BJ (cell line): ENCODE measurements at regions not wholly inside any gene's neighbourhood (a gene's known extent, or its start where the extent isn't known, plus 50 kb on each side); places are given as distances from the start of the nearest gene placed in this dataset.

Source experiments
- CTCF ChIA-PET: fragments of 350-600 bp; formaldehyde crosslinking; extraction: SDS; loops from one replicate; lab custom pipeline; 2021; ENCODE audit warnings: antibody characterized with exemption, inconsistent platforms; lab: Yijun Ruan, JAX
- POLR2A ChIA-PET: fragments of 300-600 bp; sonication (Branson Sonifier 250); formaldehyde crosslinking; extraction: SDS; loops from one replicate; lab custom pipeline; 2021; ENCODE audit warnings: antibody characterized with exemption; lab: Charles Lee
- DNase-seq: peaks from one replicate; pipeline ENCODE4 v3.0.0-alpha.2; 2011; ENCODE audit warnings: low read depth
- H3K27me3 ChIP-seq: 2 replicates; pipeline ENCODE4 v1.6.0; 2011; ENCODE audit warnings: low read length; ENCODE audit not compliant: control insufficient read depth, insufficient read depth
- H3K36me3 ChIP-seq: 2 replicates; pipeline ENCODE4 v1.5.1; 2011; ENCODE audit warnings: low read length; ENCODE audit not compliant: control insufficient read depth, insufficient read depth
- H3K4me3 ChIP-seq: 2 replicates; pipeline ENCODE4 v1.5.1; 2011; ENCODE audit warnings: low read depth, mild to moderate bottlenecking, control low read depth, low read length
- TF ChIP-seq, protein P1 (sequence below): IDR thresholded peaks from 2 replicates; pipeline ENCODE4 v1.5.1; 2011; ENCODE audit warnings: low read depth, mild to moderate bottlenecking, control low read depth, inconsistent platforms, low read length, moderate library complexity; ENCODE audit not compliant: insufficient read depth

DNA sequence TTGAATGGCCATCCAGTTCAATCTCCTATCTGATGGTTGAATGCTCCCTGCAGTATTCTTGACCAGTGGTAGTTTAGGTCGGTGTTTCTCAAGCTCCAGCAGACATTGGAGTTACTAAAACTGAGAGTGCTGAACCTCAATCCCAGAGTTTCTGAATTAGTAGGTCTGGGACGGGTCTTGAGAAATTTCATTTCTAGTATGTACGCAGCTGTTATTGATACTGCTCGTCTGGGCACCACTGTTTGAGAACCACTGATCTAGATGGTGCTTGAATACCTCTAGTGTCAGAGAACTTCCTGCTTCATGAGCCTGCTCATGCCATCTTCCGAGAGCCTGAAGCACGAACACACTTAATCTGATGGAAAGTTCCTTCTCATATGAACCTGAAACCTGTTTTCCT lies 99.4 kb upstream of the CREB5 start:
- no peak for DNase-seq
- CTCF ChIA-PET = no interaction called here

DNA sequence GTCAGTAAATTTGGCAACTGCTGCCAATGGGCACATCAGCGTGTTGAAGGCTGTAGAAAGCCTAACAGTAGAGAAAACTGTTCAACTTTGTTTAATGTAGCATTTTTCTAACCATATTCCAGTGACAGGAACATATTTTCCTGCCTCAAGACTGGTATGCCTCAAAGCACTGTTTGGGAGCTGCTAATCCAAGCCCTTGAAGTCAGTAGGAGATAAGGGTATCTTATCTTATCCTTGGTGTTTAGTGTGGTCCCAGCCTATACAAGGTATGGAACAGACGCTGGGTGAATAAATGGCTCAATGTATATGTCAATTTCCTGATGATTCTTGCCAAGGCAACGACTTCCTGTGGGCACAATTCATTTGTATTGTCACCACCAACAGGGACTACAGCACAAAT lies 97.5 kb upstream of the CREB5 start:
- no peaks in the 10 kb centered on the region for H3K36me3 ChIP-seq
- TF ChIP-seq, protein P1, sequence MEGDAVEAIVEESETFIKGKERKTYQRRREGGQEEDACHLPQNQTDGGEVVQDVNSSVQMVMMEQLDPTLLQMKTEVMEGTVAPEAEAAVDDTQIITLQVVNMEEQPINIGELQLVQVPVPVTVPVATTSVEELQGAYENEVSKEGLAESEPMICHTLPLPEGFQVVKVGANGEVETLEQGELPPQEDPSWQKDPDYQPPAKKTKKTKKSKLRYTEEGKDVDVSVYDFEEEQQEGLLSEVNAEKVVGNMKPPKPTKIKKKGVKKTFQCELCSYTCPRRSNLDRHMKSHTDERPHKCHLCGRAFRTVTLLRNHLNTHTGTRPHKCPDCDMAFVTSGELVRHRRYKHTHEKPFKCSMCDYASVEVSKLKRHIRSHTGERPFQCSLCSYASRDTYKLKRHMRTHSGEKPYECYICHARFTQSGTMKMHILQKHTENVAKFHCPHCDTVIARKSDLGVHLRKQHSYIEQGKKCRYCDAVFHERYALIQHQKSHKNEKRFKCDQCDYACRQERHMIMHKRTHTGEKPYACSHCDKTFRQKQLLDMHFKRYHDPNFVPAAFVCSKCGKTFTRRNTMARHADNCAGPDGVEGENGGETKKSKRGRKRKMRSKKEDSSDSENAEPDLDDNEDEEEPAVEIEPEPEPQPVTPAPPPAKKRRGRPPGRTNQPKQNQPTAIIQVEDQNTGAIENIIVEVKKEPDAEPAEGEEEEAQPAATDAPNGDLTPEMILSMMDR = no peak
- no peak overlapping the region for H3K4me3 ChIP-seq
- ChIA-PET CTCF (no interaction called here), POLR2A (no interaction called here)
- no peak for DNase-seq
- peaks cover 17% of the 10 kb centered on the region for H3K27me3 ChIP-seq

More for the DNA sequence above, 99.4 kb upstream of the CREB5 start:
- H3K36me3 ChIP-seq = no peaks in the 10 kb centered on the region
- POLR2A ChIA-PET = no interaction called here
- TF ChIP-seq, protein P1 = no peak
- peaks cover 17% of the 10 kb centered on the region for H3K27me3 ChIP-seq
- no peak overlapping the region for H3K4me3 ChIP-seq

- no peak overlapping the region for H3K4me3 ChIP-seq
Observed at GRCh38 chr7:28315565-28316410, 96.5 kb upstream of the CREB5 start.

DNA sequence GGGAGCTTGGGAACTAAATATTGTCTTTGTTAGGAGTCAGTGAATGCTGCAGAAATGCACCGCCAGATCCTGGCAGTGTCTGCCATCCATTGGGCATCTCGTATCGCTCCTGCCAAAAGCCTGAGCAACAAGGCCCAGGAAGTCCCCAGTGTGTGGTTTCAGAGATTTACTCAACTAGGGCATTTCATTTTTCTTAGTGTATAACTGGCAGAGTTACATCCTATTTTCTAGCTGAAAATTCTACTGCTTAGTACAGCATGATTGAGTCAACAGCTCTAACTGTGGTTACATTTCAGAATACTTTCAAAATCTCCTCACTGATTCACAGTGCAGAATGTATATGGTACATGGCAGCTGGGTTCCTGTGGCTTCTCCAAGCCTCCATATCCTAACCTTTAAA lies 95.8 kb upstream of the CREB5 start:
- TF ChIP-seq, protein P1 = no peak
- Histone ChIP-seq H3K4me3 (no peak overlapping the region), H3K36me3 (no peaks in the 10 kb centered on the region), H3K27me3 (peaks cover 17% of the 10 kb centered on the region)
- ChIA-PET POLR2A (interaction anchor here (0.6 kb wide), 1 partner anchor 326 kb away, joined by 7 read pairs; no protein-coding TSS in a partner anchor), CTCF (interaction anchor here (1.3 kb wide), 1 partner anchor 20 kb away, joined by 7 read pairs; no protein-coding TSS in a partner anchor)
- DNase-seq = no peak

More at GRCh38 chr7:28315565-28316410, 96.5 kb upstream of the CREB5 start:
- TF ChIP-seq, protein P1 = no peak
- DNase-seq = peak; percentile 37
- Histone ChIP-seq H3K27me3 (peaks cover 18% of the 10 kb centered on the region), H3K36me3 (no peaks in the 10 kb centered on the region)
- POLR2A ChIA-PET = no interaction called here
- CTCF ChIA-PET = interaction anchor here (1.3 kb wide), 1 partner anchor 19 kb away, joined by 7 read pairs; no protein-coding TSS in a partner anchor

GRCh38 chr7:28318101-28318762 lies 94.1 kb upstream of the CREB5 start:
- H3K27me3 ChIP-seq = peaks cover 15% of the 10 kb centered on the region
- H3K36me3 ChIP-seq = no peaks in the 10 kb centered on the region
- TF ChIP-seq, protein P1 = no peak
- CTCF ChIA-PET = no interaction called here
- POLR2A ChIA-PET = no interaction called here
- H3K4me3 ChIP-seq = no peak overlapping the region
- DNase-seq = no peak
